ENCODE measurements at regions not wholly inside any gene's neighbourhood (a gene's known extent, or its start where the extent isn't known, plus 50 kb on each side); places are given as distances from the start of the nearest gene placed in this dataset.

DNA sequence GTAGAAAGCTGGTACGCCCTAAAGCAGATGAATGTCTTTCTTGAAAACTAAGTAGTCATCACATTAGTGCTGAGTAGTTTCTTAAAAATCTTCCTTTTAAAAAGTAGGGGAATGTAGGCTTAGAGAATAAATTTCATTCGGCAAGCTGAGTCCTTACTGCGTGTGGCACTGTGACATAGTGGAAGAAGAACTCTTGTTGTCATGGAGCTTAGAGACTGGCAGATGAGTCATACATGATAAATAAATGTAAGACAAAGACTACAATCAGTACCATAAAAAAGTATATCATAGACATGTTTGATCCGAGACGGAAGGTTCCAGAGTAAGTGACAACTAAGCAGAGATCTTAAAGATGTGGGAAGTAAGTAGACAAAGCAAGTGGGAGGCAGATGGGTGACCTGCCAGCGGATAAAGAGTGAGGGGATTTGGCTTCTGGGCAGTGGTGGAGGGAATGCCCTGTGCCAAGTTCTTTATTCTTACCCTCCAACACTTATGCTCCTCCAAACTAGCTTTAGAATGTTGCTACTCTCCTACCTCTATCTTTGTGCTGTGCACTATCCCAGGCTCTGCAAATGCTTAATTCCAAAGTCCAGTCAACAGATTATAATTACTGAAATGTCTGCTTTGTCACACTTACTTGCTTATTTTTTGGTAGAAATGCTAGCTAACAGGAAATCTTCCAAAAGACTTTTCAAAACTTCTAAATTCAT is 608.5 kb upstream of the USP24 start:
- peak; percentile 64 for DNase-seq (ENCODE audit: low read depth)

DNA sequence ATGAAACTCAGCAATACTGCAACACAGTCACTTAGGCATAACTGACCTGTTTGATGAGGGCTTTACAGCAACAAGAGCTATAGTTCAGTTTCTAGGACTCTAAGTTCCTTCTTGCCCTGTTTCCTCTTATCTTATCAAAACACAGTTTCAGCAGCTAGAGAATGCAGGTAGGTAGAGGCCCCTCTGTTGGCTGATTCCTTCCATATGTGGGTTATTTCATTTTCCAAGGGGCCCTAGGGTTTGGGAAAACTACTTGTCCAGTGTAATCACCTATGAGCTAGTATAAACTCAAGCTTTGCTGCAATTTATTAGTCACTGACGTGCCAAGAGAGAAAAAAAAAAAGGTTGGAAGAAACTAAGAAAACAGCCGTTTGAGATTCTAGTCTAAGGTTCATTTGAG is 607.7 kb upstream of the USP24 start:
- no peak for DNase-seq (ENCODE audit: low read depth)

DNA sequence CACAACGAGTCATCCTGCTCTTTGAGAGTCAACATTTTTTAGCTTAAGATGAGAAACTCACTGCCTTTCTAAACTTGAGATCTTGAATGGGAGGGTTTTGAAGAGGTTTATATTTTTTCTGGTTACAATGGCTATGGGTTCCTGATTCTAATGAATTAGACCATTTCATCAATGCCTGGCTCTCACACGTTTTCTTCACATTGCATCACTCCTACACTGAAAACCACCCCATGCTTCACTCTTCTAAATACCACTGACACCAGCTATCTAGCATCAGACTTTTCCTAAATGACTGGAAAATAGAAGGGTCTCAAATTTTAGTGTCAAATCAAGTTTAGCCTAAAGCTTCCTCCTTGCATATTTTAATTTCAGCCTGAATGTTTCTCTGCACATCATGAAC is 606.1 kb upstream of the USP24 start:
- no peak for DNase-seq (ENCODE audit: low read depth)

DNA sequence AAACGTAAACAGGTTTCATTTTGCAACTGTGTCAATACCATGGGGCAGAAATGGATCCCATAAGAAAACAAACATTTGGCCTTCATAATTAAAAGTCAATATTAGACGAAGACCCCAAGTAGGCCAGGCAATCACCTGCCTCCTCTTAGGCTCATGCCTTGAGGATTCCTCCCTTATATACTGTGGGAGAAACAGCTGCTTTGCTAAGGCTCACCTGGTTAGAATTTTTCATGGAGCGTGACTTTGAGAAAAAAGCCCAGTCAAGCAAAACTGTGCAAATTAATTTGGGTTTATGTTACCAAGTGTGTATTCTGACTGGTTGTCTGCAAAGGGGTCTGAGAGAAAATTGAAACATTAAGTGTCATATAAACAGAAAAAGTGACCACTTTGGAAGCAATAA is 605.3 kb upstream of the USP24 start:
- no peak for DNase-seq (ENCODE audit: low read depth)

DNA sequence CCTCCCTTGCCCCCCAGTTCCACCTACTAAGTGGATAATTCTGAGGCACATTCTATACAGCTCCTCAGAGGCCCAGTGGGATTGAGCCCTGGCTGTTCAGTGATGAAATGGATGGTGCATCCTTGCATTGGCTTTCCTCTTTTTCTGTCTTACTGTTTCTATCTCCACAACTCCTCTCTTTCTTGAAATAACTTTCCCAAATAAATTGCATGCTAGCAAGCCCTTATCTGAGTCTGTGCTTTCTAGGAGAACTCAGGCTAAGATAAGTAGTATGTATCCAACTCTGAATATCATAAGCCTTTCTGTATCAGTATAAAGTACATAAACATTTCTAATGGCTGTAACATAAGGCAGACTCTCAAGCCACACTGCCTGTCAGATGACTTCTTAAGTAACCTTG is 603.8 kb upstream of the USP24 start:
- no peak for DNase-seq (ENCODE audit: low read depth)

DNA sequence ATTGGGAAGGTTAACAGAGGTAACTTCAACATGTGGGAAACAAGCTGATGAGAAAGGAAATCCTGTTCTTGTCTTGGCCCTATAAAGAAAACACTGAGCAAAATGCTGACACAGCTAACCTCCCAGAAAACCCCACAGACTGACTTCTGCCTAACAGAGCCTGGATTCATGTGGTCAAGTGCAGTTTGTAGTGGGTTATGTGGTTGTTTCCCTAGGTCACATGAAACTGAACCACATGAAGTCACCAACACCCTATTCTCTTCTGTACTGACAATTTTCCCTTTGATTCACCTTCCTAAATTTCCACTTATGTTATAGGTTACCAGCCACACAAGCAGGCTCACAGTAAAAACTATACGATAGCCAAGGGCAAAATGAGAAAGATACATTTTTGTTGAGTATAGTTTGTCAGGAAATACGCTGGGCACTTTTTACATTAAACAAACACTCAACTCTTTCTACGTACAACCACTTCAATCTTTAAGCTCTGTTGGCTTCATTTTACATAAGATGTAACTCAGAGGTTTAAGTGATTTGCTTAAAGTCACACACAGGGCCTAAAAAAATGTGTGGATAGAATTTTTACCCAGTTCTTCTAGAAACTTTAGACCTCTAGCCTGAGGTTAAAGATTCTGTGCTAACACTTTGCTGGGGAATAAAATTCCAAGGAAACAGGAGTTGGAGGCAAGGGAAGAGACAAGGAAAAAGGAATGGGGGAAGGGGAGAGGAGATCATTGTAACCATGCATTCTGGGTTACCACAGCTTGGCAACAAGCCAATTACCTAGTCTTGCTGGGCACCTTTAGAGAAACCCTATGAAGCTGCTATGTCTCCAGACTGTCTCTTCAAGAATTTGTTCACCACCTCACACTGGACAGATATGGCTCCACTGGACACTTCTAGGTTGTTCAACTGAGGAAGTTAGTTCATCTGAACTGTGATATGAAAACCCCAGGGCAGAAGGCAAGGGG is 601.6 kb upstream of the USP24 start:
- no peak for DNase-seq (ENCODE audit: low read depth)

DNA sequence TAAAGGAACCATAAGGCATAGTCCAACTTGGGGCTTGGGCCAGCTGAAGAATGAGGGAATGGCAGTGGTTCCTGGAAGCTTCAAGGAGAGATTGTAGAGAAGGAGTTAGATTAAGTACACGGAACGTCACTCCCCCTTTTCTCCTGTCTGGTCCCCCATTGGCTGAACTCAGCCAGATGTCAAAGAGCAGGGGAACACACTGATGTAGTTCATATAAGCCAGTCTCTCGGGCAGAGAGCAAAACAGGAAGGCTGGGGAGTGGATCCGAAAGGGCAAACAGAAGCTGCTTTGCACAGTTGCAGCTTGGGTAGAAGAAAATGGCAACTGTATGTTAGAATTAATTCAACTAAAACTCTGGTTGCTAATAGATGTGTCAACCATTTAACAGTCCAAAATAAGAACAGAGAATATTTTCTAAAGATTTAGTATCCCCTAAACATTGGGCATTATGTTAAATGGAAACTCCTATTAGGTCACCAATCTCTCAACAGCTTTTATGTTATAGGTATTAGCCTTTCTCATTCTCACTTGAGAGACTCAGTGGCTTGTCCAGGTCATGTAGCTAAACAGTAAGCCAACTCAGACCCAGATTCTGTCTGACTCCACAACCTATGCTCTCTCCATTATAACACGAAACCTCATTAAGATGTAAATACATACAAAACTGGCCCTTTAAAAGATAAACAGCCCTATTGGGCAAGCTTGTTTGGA is 600.7 kb upstream of the USP24 start:
- DNase-seq (ENCODE audit: low read depth), result no peak

DNA sequence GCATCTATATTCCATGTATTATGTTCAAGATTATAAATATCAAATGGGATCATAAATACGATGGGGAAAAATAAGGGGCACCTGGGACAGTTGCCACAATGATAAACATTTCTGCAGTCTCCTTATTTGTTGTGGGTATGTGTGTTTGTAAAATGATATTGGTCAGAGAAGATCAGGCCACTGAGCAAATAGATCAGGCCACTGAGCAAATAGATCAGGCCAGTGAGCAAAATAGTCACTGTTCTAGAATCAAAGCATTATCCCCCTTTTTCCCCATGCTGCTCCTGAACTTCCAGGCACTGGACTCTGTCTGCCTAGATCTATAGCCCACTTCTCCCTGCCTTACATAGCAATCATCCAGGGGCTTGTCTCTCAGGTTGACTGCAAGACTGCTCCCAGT is 599.8 kb upstream of the USP24 start:
- DNase-seq (ENCODE audit: low read depth), result no peak

DNA sequence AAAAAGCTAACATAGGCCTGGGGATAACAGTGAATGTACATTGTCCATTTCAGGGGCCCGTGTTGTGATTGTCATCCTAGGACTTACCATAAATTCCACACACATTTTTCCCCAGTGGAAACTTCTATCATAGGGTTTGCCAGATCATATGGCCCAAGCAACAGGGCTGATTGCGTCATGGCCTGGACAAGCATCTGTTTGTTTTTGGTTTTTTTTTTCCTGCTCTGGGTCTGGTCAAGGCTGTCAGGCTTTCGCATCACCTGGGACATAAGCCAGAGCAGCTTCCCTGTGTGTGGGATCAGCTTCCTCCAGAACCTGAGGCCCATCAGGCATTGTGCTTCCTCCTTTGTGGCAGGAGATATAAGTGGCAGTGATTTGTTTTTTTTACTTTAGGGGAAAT is 598.5 kb upstream of the USP24 start:
- DNase-seq (ENCODE audit: low read depth), result no peak

DNA sequence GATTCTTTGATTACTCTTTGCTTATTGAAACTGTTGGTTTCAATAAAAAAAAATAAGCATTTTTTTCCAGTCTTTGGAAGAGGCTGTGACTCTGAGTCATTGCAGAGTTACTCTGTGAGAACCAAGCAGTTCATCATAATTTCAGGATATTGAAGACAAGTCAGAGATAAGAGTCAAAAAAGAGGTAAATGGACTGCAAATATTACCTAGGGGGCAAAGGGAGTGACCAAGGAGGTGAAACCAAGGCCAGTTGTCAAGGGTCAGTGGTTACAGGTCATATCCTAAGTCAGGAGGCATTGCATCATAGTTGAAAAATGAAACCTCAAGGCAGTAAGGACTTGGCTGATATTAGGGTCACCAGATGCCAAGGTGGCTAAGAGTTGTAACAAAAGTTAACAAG is 597.1 kb upstream of the USP24 start:
- peak; percentile 21 for DNase-seq (ENCODE audit: low read depth)

DNA sequence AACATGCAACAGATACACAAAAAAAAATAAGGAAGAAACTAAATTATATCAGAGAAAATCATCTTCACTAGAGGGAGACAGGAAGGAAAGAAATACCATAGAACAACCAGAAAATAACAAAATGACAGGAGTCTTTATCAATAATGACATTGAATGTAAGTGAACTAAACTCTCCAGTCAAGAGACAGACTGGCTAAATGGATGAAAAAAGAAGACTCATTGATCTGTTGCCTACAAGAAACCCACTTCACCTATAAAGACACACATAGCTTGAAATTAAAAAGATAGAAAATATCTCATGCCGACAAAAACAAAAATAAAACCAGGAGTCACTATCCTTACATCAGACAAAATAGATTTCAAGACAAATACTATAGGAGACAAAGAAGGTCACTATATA is 593.1 kb upstream of the USP24 start:
- DNase-seq (ENCODE audit: low read depth), result no peak

DNA sequence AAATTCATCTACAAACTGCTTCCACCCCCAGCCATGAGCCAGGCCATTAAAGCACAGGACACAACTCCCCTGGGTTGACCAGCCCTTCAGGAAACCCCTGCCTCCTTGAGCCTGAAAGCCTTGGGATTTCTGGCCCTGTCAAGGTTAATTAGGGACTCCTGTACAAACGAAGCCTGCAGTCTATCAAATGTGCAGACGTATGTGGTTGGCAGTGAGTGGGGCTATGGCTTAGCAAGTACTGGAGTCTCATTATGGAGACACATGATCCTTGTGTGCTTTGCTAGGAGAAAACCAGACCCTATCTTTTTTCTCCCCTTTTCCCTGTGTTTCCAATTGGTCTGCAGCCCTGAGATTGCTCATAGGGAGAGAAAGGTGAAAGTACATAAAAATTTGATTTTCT is 588.3 kb upstream of the USP24 start:
- DNase-seq (ENCODE audit: low read depth), result no peak

DNA sequence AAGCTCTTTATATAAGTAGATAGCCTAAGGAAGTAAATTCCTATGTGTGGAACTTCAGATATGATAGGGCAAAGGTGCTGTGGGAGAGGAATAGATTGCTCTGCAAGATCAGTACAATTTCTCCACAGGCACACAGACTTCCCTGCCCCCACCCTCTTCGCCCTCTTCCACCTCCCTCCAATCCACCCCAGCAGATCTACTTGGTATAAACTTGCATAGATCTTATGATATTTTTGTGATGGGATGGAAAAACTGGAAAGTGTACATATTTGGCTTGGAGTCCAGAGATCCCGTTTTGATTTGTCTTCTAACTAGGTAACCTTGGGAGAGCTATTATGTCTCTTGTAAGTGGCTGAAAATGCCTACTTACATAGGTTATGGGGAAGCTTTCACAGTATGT is 586.3 kb upstream of the USP24 start:
- DNase-seq (ENCODE audit: low read depth), result no peak

DNA sequence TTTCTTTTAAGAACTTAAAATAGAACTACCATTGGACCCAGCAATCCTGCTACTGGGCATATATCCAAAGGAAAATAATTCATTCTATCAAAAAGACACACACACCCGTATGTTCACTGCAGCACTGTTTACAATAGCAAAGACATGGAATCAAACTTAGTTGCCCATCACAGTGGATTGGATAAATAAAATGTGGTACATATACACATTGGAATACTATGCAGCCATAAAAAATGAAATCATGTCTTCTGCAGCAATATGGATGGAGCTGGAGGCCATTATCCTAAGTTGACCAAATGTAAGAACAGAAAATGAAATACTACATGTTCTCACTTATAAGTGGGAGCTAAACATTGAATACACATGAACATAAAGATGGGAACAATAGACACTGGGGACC is 585.3 kb upstream of the USP24 start:
- no peak for DNase-seq (ENCODE audit: low read depth)

DNA sequence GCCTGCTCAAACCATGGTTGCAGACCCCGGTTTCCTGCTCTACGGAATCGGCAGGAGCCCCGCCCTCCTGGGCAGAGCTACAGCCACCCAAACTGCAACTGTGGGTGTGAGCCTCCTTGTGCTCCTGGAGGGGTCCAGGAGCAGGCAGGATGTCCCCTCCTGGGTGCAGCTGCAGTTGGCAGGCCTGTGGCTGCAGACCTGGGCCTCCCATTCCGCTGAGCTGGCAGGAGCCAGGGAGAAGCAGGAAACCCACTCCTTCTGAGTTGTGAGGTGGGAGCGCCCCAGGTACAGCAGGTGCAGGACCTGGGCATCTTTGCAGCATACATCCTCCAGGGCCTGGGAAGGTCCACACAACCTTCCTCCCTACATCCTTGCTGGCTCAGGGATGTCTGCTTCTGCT is 578.7 kb upstream of the USP24 start:
- no peak for DNase-seq (ENCODE audit: low read depth)

DNA sequence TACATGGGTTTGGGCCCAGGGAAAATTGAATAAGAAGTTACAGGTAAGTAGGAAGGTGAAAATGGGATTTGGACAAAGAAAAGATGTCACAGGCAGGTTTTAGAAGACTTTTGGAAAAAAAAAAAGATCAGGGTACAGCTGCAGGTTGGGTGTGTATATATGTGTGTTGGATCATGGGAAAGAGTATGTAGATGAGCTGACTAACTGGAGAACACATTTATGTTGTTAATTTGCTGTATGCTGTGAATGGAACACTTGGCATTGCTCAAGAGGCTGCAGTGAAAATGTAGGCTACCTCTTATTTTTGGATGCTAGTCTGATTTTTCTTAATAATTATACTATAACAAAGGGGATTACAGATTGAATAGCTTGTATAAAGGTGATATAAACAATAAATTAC is 577.7 kb upstream of the USP24 start:
- no peak for DNase-seq (ENCODE audit: low read depth)

DNA sequence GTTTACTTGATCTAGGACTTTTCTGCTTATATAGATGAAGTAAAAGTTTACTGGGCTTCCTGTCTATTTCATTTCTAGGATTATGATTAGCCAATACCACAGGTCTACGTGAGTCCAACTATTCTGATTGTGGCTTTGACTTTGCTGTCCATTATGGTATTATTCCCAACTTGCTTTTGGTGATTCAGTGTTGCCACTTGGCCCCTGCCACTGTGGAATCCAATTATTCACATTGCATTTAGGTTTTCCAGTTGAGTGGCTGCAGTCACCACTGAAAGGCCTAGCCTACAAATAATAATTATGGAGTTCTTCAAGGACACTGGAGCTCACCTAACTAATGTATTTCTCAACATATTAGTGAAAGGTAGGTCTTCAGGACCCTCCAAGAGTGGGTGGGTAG is 574.3 kb upstream of the USP24 start:
- no peak for DNase-seq (ENCODE audit: low read depth)

DNA sequence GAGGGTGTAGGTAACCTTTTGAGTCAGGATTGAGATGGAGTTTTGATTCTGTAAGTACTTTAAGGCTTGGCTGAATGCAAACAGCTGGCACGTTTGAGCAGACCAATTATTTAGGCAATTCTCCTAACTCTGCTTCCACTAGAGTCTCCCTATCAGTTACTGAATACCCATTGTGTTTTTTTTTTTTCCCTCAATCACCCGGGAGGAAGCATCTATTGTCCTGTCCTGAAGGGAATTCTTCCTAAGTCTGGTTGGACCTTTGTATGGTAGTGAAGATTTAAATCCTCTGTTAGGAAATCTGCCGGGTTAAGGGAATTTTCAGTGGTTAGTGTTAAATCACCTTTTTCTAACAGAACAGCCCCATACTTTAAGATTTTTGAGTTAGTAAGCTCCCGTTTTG is 571.2 kb upstream of the USP24 start:
- DNase-seq (ENCODE audit: low read depth), result no peak

DNA sequence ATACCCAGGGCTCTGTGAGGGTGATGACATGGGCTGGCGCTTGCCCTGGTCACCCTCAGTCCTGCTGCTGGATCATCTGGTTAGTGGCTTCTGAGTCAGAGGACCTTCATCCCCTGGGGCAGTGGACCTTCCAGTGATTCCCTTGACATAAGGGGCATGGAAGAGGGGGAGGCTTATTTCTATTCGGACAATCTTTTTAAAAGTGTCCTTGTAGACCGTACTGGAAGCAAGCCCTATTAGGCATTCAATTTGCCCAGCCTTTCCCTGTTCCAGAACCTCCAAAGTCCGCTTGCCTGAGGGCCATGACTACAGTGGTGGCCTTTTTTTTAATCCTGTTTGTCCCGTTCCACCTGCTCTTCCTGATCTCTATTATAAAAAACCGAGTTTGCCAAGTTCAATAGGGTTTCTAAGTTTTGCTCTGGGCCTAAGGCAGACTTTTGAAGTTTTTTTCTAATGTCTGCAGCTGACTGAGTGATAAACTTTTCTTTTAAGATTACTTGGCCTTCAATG is 569.8 kb upstream of the USP24 start:
- DNase-seq (ENCODE audit: low read depth), result peak; percentile 1

DNA sequence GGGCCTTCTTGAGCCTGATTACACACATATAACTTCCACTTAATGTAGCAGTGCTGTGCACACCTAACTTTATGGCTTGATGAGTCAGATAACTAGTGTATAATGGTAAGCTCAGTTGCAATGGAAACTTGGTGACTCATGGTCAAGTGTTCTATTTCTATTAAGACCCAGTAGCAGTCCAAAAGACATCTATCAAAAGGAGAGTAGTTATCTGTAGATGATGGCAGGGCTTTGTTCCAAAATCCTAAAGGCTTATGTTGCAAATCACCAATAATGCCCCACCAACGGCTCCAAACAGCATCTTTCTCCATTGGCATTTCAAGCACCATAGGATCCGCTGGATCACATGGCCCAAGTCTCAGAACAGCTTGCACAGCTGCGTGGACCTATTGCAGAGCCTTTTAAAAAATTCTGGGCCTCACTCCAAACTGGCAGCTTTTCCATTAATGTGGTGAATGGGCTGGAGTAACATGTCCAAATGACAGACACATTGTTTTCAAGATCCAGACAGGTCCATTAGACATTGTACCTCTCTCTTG is 566.8 kb upstream of the USP24 start:
- DNase-seq (ENCODE audit: low read depth), result peak; percentile 83

DNA sequence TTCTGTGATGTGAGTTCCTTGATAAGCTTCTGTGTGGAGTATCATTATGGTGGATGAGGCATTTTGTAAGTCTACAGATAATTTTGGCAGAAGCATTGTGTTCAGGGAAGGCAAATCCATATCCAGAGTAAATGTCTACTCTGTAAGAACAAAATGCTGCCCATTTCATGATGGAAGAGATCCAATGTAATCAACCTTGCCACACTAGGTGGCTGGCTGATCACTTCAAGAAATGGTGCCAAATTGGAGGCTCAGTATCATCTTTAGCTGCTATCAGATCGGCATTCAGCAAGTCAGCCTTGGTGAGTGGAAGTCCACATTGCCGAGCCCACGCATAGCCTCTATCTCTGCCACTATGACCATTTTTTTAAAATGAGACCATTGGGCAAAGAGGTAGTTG is 565.8 kb upstream of the USP24 start:
- DNase-seq (ENCODE audit: low read depth), result no peak

DNA sequence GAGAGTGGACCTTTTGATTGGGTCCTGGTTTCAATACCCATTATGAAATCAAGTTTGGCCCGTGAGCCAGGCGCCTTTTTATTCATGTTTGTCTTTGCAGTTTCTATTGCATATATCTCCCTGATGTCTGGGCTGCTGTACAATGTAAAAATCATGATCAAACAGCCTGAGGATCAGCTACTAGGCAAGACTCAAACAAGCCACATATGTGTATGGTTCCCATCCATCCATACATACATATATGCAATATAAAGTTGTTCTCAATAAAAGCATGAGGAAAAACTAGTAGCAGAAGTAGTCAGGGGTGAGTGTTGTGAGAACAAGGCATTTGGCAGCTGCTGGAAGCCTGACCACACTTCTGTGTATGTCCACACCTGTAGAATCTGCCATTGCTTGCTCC is 562.4 kb upstream of the USP24 start:
- no peak for DNase-seq (ENCODE audit: low read depth)

All from ELR (cell line).